Subcutaneous abdominal adipose tissue (tissue), 5 donors: ENCODE measurements at regions not wholly inside any gene's neighbourhood (a gene's known extent, or its start where the extent isn't known, plus 50 kb on each side); places are given as distances from the start of the nearest gene placed in this dataset.

ENCODE experiments used
- H3K27ac ChIP-seq: one replicate; pipeline ENCODE4 v1.7.0; 2013; ENCODE audit warnings: low read depth, mild to moderate bottlenecking, inconsistent platforms, low read length, moderate library complexity
- H3K27me3 ChIP-seq, 5 donors: one replicate each; pipeline ENCODE4 v1.7.0; 2013; ENCODE audit warnings: low read length in 5 of 5, inconsistent platforms in 1 of 5; ENCODE audit not compliant: control insufficient read depth in 5 of 5, insufficient read depth in 4 of 5
- H3K36me3 ChIP-seq, 5 donors: one replicate each; pipeline ENCODE4 v1.7.0; 2013; ENCODE audit warnings: low read length in 5 of 5; ENCODE audit not compliant: control insufficient read depth in 5 of 5, insufficient read depth in 5 of 5
- H3K4me1 ChIP-seq, 5 donors: one replicate each; pipeline ENCODE4 v1.7.0; 2013; ENCODE audit warnings: low read length in 5 of 5, mild to moderate bottlenecking in 3 of 5, moderate library complexity in 1 of 5; ENCODE audit not compliant: control insufficient read depth in 5 of 5, insufficient read depth in 5 of 5
- H3K4me3 ChIP-seq, 5 donors: one replicate each; pipeline ENCODE4 v1.7.0; 2013; ENCODE audit warnings: low read length in 5 of 5, low read depth in 1 of 5
- H3K9ac ChIP-seq, 5 donors: one replicate each; pipeline ENCODE4 v1.7.0; 2013; ENCODE audit warnings: low read length in 5 of 5, mild to moderate bottlenecking in 4 of 5, moderate library complexity in 3 of 5
- H3K9me3 ChIP-seq, 5 donors: one replicate each; pipeline ENCODE4 v1.7.0; 2013; ENCODE audit warnings: low read length in 5 of 5; ENCODE audit not compliant: control insufficient read depth in 5 of 5
- donor health status: healthy.
- donor health status: healthy.
- donor health status: healthy.
- donor health status: healthy.
- donor health status: healthy.

DNA sequence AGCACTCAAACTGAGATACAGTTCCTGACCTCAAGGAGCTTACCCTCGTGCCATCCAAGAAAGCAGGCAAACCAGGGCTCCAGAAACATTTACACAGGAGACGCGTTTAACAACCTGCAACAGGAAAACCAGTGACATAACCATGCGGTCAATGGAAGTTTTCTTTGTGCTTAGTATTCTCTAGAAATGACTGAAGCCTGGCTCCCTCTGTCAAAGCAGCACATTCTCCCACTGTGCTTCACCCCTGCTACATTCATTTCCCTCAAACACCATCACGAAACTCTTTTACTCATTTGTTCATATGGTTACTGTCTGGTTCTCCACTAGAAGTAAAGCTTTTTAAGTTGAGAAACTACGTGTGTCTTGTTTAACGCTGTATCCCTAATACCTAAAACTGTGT, 161.3 kb upstream of the CCND2 start:
- H3K4me1 ChIP-seq: peaks cover 0 to 10% (median 2%) of the 10 kb centered on the region in 5 donors
- H3K27ac ChIP-seq: no peak overlapping the region
- H3K36me3 ChIP-seq: no peaks in the 10 kb centered on the region
- H3K27me3 ChIP-seq: peaks cover 0 to 18% (median 11%) of the 10 kb centered on the region in 5 donors
- no peaks in the 10 kb centered on the region for H3K9me3 ChIP-seq
- H3K9ac ChIP-seq: no peak overlapping the region
- H3K4me3 ChIP-seq: no peak overlapping the region

DNA sequence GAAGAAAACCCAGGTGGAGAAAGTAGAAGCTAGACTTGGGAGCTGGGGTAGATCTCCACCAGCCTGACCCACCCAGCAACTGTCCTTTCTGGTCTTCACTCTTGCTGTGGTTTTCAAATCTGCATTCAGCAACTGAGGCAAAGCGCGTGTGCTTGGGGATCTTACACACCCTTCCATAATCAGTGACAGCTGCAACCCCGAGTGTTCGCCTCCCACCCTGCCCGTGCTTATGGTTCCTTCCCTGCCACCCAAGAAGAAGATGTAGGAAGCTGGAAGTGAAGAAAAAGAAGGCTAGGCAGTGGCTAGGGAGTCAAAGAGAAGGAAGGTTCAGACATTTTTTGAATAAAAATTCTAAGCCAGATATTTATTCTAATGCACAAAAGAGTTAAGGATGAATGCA, 162.6 kb upstream of the CCND2 start:
- Histone ChIP-seq H3K9me3 (no peaks in the 10 kb centered on the region), H3K4me3 (no peak overlapping the region), H3K36me3 (no peaks in the 10 kb centered on the region), H3K27me3 (peaks cover 4 to 16% (median 12%) of the 10 kb centered on the region in 5 donors), H3K27ac (no peak overlapping the region), H3K4me1 (peaks cover 0 to 4% (median 2%) of the 10 kb centered on the region in 5 donors), H3K9ac (no peak overlapping the region)

DNA sequence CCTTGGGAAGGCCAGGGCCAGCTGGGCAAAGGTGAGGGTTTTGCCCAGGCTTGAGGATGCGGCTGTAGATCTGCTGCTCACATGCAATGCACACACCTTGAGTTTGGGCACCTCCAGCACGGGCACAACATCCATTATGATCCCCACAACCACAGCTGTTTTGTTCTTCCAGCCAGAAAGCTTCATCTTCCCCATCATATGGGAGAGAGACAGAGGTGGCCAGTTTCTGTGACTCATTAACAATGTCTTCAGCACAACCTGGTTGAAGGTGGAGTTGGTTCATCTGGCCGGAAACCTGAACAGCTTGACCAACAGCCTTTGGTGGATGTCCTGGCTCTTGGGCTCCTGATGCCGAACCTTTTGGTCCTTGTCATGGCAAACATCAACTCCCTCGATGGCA, 163.7 kb upstream of the CCND2 start:
- no peaks in the 10 kb centered on the region for H3K9me3 ChIP-seq
- H3K9ac ChIP-seq: no peak overlapping the region
- no peak overlapping the region for H3K27ac ChIP-seq

DNA sequence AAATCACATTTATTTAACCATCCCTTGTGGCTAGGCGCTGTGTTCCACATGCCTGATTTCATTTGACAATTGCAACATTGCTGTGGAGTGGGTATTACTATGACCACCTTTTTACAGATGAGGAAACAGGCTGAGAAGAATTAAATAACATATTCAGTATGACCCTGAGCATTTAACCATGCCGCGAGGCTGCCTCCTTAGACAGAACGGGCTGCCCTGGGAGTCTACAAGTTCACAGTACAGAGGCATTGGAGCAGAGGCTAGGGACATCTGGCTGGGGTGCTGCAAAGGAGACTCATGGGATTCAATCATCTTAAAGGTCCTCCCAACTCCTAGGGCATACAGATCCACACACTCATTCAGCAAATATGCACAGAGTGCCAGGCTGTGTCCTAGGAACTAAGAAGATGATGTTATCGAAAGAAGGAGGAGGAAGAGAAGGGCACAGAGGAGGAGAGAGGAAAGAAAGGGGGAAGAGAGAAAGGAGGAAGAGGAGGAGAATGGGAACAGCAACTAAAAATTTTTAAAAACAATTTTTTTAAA, 164.7 kb upstream of the CCND2 start:
- Histone ChIP-seq H3K9me3 (no peaks in the 10 kb centered on the region), H3K27ac (no peak overlapping the region), H3K36me3 (no peaks in the 10 kb centered on the region), H3K4me3 (no peak overlapping the region), H3K9ac (no peak overlapping the region), H3K27me3 (peaks cover 3 to 11% (median 9%) of the 10 kb centered on the region in 5 donors), H3K4me1 (peaks cover 0 to 2% (median 0%) of the 10 kb centered on the region in 5 donors)

More for the DNA sequence above, 163.7 kb upstream of the CCND2 start:
- Histone ChIP-seq H3K36me3 (no peaks in the 10 kb centered on the region), H3K27me3 (peaks cover 3 to 11% (median 9%) of the 10 kb centered on the region in 5 donors), H3K4me3 (no peak overlapping the region), H3K4me1 (peaks cover 0 to 2% (median 0%) of the 10 kb centered on the region in 5 donors)

DNA sequence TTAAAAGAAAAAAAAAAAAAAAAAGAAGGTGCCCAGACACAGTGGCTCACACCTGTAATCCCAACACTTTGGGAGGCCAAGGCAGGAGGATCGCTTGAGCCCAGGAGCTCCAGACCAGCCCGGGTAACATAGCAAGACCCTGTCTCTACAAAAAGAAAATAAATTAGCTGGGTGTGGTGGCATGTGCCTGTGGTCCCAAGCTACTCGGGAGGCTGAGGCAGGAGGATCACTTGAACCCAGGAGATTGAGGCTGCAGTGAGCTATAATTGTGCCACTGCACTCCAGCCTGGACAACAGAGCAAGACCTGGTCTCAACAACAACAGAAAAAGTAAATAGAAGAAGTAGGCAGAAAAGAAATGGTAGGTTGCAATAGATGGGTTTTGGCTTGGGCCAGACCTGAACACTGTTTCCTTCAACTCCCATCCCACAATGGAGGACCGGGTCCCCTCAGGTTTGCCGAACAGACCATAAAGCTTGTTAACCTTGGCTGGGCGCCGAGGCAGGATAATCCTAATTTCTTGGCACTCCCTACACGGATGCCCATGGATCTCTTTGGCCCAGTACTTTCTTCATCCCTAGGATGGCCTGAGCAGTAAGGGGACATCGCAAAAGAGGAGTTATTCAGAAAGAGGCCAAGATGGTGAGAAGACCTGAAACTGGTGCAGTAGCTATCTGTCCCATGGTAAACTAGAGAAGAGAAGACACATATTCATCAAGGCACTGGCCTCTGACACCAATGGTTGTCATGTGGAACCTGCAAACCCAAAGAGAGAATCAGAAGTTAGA, 165.5 kb upstream of the CCND2 start:
- no peak overlapping the region for H3K4me3 ChIP-seq
- H3K9ac ChIP-seq: no peak overlapping the region
- no peak overlapping the region for H3K27ac ChIP-seq
- H3K36me3 ChIP-seq: no peaks in the 10 kb centered on the region
- H3K9me3 ChIP-seq: no peaks in the 10 kb centered on the region
- H3K27me3 ChIP-seq: peaks cover under 1 to 8% (median 6%) of the 10 kb centered on the region in 5 donors
- H3K4me1 ChIP-seq: peaks cover 0 to 2% (median 0%) of the 10 kb centered on the region in 5 donors

DNA sequence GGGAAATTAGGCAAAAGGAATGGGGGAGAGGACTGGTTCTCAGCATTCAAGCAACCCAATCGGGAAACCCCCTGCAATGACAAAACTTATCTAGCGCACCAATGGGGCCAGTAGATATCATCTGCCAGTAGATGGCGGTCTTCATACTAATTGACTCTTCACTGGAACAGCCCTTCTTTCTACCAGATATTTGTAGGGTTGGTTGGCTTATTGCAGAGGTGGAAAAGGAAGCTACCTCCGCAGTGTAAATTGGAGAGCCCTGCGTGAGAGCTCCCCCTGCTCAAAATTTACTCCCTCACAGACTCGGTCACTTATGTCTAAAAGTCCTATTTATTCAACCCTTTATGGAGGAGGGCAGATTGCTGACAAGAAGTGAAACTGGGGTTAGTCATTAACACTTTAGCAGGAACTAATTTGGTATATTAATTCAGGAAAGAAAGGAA, 166.1 kb upstream of the CCND2 start:
- no peak overlapping the region for H3K4me3 ChIP-seq
- H3K9ac ChIP-seq: no peak overlapping the region
- no peaks in the 10 kb centered on the region for H3K36me3 ChIP-seq
- no peak overlapping the region for H3K27ac ChIP-seq
- peaks cover 0 to 8% (median 4%) of the 10 kb centered on the region in 5 donors for H3K27me3 ChIP-seq
- no peaks in the 10 kb centered on the region for H3K9me3 ChIP-seq
- peaks cover 0 to 2% (median 0%) of the 10 kb centered on the region in 5 donors for H3K4me1 ChIP-seq

DNA sequence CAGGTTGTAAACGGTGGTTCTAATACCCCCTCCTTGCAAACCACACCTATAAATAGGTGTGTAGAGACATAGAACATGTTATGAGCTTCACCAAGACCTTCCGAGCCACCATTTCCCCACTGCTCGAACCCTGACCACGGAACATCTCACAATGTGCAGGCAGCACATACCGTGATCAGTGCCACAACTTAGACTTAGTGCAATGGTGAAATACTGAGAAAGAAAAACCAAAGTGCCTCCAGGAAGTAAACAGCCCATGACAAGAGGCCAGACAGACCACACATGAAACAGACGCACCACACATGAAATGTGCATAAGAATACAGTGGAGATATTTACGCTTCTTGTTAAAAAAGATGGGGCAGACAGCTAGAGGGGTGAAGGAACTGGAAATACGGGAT, 166.9 kb upstream of the CCND2 start:
- peaks cover 0 to 8% (median 4%) of the 10 kb centered on the region in 5 donors for H3K27me3 ChIP-seq
- peaks cover 0 to 2% (median 0%) of the 10 kb centered on the region in 5 donors for H3K4me1 ChIP-seq
- H3K4me3 ChIP-seq: no peak overlapping the region
- H3K9ac ChIP-seq: no peak overlapping the region
- no peaks in the 10 kb centered on the region for H3K9me3 ChIP-seq
- no peak overlapping the region for H3K27ac ChIP-seq
- H3K36me3 ChIP-seq: no peaks in the 10 kb centered on the region

DNA sequence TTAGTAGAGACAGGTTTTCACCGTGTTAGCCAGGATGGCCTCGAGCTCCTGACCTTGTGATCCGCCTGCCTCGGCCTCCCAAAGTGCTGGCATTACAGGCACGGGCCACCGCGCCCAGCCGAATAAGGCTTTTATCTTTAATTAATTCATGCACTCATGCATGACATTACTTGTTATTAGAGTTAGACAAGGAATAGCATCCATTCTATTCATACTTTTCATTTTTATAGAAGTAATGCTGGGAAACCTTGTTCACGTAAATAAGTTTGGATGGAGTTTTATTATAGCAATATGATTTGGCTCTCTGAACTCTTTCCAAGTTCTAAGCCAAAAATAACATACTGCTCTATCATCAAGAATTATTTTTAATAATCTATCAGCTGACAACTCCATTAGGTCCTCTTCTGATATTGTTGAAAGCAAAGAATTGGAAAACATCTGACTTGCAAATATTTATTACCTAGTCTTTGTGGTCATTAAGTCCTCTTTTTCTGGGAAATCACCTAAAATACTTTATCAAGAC, 168.8 kb upstream of the CCND2 start:
- H3K9ac ChIP-seq: no peak overlapping the region
- H3K27ac ChIP-seq: no peak overlapping the region
- no peak overlapping the region for H3K4me3 ChIP-seq
- peaks cover 0 to 2% (median 0%) of the 10 kb centered on the region in 5 donors for H3K4me1 ChIP-seq
- peaks cover 0 to 8% (median 0%) of the 10 kb centered on the region in 5 donors for H3K27me3 ChIP-seq
- no peaks in the 10 kb centered on the region for H3K36me3 ChIP-seq
- no peaks in the 10 kb centered on the region for H3K9me3 ChIP-seq

DNA sequence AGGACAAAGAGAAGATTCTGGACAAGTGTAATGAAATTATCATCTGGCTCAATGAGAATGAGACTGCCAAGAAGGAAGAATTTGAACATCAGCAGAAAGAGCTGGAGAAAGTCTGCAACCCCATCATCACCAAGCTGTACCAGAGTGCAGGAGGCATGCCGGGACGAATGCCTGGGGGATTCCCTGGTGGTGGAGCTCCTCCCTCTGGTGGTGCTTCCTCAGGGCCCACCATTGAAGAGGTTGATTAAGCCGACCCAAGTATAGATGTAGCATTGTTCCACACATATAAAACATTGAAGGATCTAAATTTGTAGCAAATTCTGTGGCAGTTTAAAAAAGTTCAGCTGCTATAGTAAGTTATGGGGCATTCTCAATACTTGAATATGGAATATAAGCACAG, 174.3 kb upstream of the CCND2 start:
- Histone ChIP-seq H3K36me3 (no peaks in the 10 kb centered on the region), H3K9ac (no peak overlapping the region), H3K27me3 (no peaks in the 10 kb centered on the region), H3K4me1 (no peaks in the 10 kb centered on the region), H3K9me3 (no peaks in the 10 kb centered on the region), H3K27ac (no peak overlapping the region), H3K4me3 (no peak overlapping the region)
